ENCODE measurements at regions not wholly inside any gene's neighbourhood (a gene's known extent, or its start where the extent isn't known, plus 50 kb on each side); places are given as distances from the start of the nearest gene placed in this dataset.
"Not testable (repeated sequence)": the region's sequence is repeated elsewhere in the genome, so short reads cannot be mapped to it uniquely, and the experiment has no call there.

GRCh38 chr6:2599817-2600216, 150.9 kb downstream of the MYLK4 start:
- H3K9me2 ChIP-seq (replicated peaks; ENCODE audit: insufficient read depth), result no peaks in the 10 kb centered on the region
- H3K27ac ChIP-seq, result no peak overlapping the region
- 90% methylated on average over 5 of the region's 5 CpGs for WGBS (ENCODE audit: low lambda C conversion rate, missing lambda C conversion rate)
- no peak for DNase-seq (ENCODE audit: low spot score)
- H4K20me1 ChIP-seq (ENCODE audit: insufficient read depth, poor library complexity, severe bottlenecking), result no peaks in the 10 kb centered on the region
- no peaks in the 10 kb centered on the region for H3K4me1 ChIP-seq (ENCODE audit: insufficient read depth)
- no peak overlapping the region for H3K4me2 ChIP-seq
- H3K27me3 ChIP-seq, result no peaks in the 10 kb centered on the region
- no peak overlapping the region for H3K4me3 ChIP-seq
- H2AFZ ChIP-seq, result no peak overlapping the region
- no peaks in the 10 kb centered on the region for H3K9me3 ChIP-seq (ENCODE audit: low read depth)
- no peaks in the 10 kb centered on the region for H3K79me2 ChIP-seq
- TF ChIP-seq EZH2 (IDR thresholded peaks at IDR 0.05; ENCODE audit: borderline replicate concordance), result no peak
- no peak for TF ChIP-seq CTCF (IDR thresholded peaks at IDR 0.05; ENCODE audit: poor library complexity)
- TF ChIP-seq EZH2phosphoT487 (IDR thresholded peaks at IDR 0.05; ENCODE audit: low read depth, severe bottlenecking, unreplicated experiment), result no peak
- H3K36me3 ChIP-seq (replicated peaks; ENCODE audit: insufficient read depth, low read depth), result no peaks in the 10 kb centered on the region

GRCh38 chr6:2598867-2599266, 151.9 kb downstream of the MYLK4 start:
- Histone ChIP-seq H3K4me1 (ENCODE audit: insufficient read depth) (no peaks in the 10 kb centered on the region), H3K27ac (no peak overlapping the region), H3K27me3 (no peaks in the 10 kb centered on the region), H3K36me3 (replicated peaks; ENCODE audit: insufficient read depth, low read depth) (no peaks in the 10 kb centered on the region), H3K79me2 (no peaks in the 10 kb centered on the region), H2AFZ (no peak overlapping the region), H3K4me2 (no peak overlapping the region), H3K9me2 (replicated peaks; ENCODE audit: insufficient read depth) (no peaks in the 10 kb centered on the region), H4K20me1 (ENCODE audit: insufficient read depth, poor library complexity, severe bottlenecking) (no peaks in the 10 kb centered on the region), H3K4me3 (no peak overlapping the region), H3K9me3 (ENCODE audit: low read depth) (no peaks in the 10 kb centered on the region)
- DNase-seq (ENCODE audit: low spot score), result no peak
- WGBS (ENCODE audit: low lambda C conversion rate, missing lambda C conversion rate), result 95% methylated on average over 6 of the region's 6 CpGs
- TF ChIP-seq CTCF (IDR thresholded peaks at IDR 0.05; ENCODE audit: poor library complexity) (no peak), EZH2phosphoT487 (IDR thresholded peaks at IDR 0.05; ENCODE audit: low read depth, severe bottlenecking, unreplicated experiment) (no peak), EZH2 (IDR thresholded peaks at IDR 0.05; ENCODE audit: borderline replicate concordance) (no peak)

- no peaks in the 10 kb centered on the region for H3K79me2 ChIP-seq
- no peaks in the 10 kb centered on the region for H3K36me3 ChIP-seq (replicated peaks; ENCODE audit: insufficient read depth, low read depth)
- TF ChIP-seq EZH2phosphoT487 (IDR thresholded peaks at IDR 0.05; ENCODE audit: low read depth, severe bottlenecking, unreplicated experiment) (no peak), EZH2 (IDR thresholded peaks at IDR 0.05; ENCODE audit: borderline replicate concordance) (no peak)
- no peak for DNase-seq (ENCODE audit: low spot score)
- H3K27me3 ChIP-seq, result no peaks in the 10 kb centered on the region
- no peaks in the 10 kb centered on the region for H3K9me2 ChIP-seq (replicated peaks; ENCODE audit: insufficient read depth)
- no peaks in the 10 kb centered on the region for H3K9me3 ChIP-seq (ENCODE audit: low read depth)
- H3K27ac ChIP-seq, result no peak overlapping the region
- no peak overlapping the region for H3K4me3 ChIP-seq
- no peak overlapping the region for H3K4me2 ChIP-seq
- no peaks in the 10 kb centered on the region for H3K4me1 ChIP-seq (ENCODE audit: insufficient read depth)
- no peaks in the 10 kb centered on the region for H4K20me1 ChIP-seq (ENCODE audit: insufficient read depth, poor library complexity, severe bottlenecking)
- H2AFZ ChIP-seq, result no peak overlapping the region
- WGBS (ENCODE audit: low lambda C conversion rate, missing lambda C conversion rate), result 81% methylated on average over 4 of the region's 4 CpGs
Measured at GRCh38 chr6:2597991-2598390, 152.7 kb downstream of the MYLK4 start.

GRCh38 chr6:2597457-2597856, 153.3 kb downstream of the MYLK4 start:
- H3K27me3 ChIP-seq; H3K36me3 ChIP-seq (replicated peaks; ENCODE audit: insufficient read depth, low read depth); DNase-seq (ENCODE audit: low spot score); H3K4me2 ChIP-seq; H4K20me1 ChIP-seq (ENCODE audit: insufficient read depth, poor library complexity, severe bottlenecking); H3K27ac ChIP-seq; H3K4me1 ChIP-seq (ENCODE audit: insufficient read depth); H3K9me3 ChIP-seq (ENCODE audit: low read depth); H3K79me2 ChIP-seq; H2AFZ ChIP-seq; H3K4me3 ChIP-seq; H3K9me2 ChIP-seq (replicated peaks; ENCODE audit: insufficient read depth): not testable (repeated sequence)
- 100% methylated on average over 2 of the region's 2 CpGs for WGBS (ENCODE audit: low lambda C conversion rate, missing lambda C conversion rate)

Measured in hepatocyte (in vitro differentiated cells).